ENCODE measurements at regions not wholly inside any gene's neighbourhood (a gene's known extent, or its start where the extent isn't known, plus 50 kb on each side); places are given as distances from the start of the nearest gene placed in this dataset.
A peak's percentile ranks its signal among the peaks of the same experiment; 100 is the strongest.

GRCh38 chr5:123273984-123274383 is 149.2 kb downstream of the CEP120 start:
- no peak overlapping the region for H3K27ac Mint-ChIP-seq (ENCODE audit: unreplicated experiment)

DNA sequence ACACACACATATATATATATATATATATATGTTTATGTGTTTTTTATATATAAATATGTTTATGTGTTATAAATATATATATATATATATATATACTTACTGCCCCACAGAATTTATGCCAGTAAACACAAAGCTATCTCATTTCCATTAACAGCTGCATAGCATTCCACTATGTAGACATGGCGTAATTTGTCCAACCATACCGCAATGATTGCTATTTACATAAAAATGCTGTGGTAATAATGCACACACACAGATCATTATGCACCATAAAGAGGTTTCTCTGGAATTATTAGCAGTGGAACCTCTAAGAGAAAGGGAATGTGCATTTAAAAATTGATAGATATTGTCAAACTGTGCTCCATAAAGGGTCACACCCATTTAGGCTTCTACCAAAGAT is 150.1 kb downstream of the CEP120 start:
- no peaks in the 10 kb centered on the region for H3K36me3 Mint-ChIP-seq (ENCODE audit: low read depth)
- no peak overlapping the region for H3K27ac Mint-ChIP-seq (ENCODE audit: unreplicated experiment)
- no peak for DNase-seq (ENCODE audit: low spot score)
- TF ChIP-seq, protein P1, sequence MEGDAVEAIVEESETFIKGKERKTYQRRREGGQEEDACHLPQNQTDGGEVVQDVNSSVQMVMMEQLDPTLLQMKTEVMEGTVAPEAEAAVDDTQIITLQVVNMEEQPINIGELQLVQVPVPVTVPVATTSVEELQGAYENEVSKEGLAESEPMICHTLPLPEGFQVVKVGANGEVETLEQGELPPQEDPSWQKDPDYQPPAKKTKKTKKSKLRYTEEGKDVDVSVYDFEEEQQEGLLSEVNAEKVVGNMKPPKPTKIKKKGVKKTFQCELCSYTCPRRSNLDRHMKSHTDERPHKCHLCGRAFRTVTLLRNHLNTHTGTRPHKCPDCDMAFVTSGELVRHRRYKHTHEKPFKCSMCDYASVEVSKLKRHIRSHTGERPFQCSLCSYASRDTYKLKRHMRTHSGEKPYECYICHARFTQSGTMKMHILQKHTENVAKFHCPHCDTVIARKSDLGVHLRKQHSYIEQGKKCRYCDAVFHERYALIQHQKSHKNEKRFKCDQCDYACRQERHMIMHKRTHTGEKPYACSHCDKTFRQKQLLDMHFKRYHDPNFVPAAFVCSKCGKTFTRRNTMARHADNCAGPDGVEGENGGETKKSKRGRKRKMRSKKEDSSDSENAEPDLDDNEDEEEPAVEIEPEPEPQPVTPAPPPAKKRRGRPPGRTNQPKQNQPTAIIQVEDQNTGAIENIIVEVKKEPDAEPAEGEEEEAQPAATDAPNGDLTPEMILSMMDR (IDR thresholded peaks at IDR 0.05) = no peak
- peaks cover 11% of the 10 kb centered on the region for H3K4me1 Mint-ChIP-seq (ENCODE audit: low read depth)
- H3K27me3 Mint-ChIP-seq (ENCODE audit: low read depth) = peaks cover 6% of the 10 kb centered on the region
- no peaks in the 10 kb centered on the region for H3K9me3 Mint-ChIP-seq (ENCODE audit: low read depth)
- H3K4me3 Mint-ChIP-seq (ENCODE audit: unreplicated experiment) = no peak overlapping the region

More at GRCh38 chr5:123273984-123274383, 149.2 kb downstream of the CEP120 start:
- TF ChIP-seq, protein P1 (IDR thresholded peaks at IDR 0.05) = peak; percentile 79
- DNase-seq (ENCODE audit: low spot score) = no peak
- Mint-ChIP-seq H3K4me1 (ENCODE audit: low read depth) (peaks cover 11% of the 10 kb centered on the region), H3K4me3 (ENCODE audit: unreplicated experiment) (no peak overlapping the region), H3K9me3 (ENCODE audit: low read depth) (no peaks in the 10 kb centered on the region), H3K36me3 (ENCODE audit: low read depth) (no peaks in the 10 kb centered on the region), H3K27me3 (ENCODE audit: low read depth) (peaks cover 7% of the 10 kb centered on the region)

GRCh38 chr5:123269851-123270250 is 153.4 kb downstream of the CEP120 start:
- Mint-ChIP-seq H3K4me1 (ENCODE audit: low read depth) (peaks cover 5% of the 10 kb centered on the region), H3K9me3 (ENCODE audit: low read depth) (no peaks in the 10 kb centered on the region), H3K4me3 (ENCODE audit: unreplicated experiment) (no peak overlapping the region), H3K27me3 (ENCODE audit: low read depth) (no peaks in the 10 kb centered on the region), H3K36me3 (ENCODE audit: low read depth) (no peaks in the 10 kb centered on the region), H3K27ac (ENCODE audit: unreplicated experiment) (peak overlapping the region; percentile 69)
- no peak for DNase-seq (ENCODE audit: low spot score)
- TF ChIP-seq, protein P1 (IDR thresholded peaks at IDR 0.05) = no peak

DNA sequence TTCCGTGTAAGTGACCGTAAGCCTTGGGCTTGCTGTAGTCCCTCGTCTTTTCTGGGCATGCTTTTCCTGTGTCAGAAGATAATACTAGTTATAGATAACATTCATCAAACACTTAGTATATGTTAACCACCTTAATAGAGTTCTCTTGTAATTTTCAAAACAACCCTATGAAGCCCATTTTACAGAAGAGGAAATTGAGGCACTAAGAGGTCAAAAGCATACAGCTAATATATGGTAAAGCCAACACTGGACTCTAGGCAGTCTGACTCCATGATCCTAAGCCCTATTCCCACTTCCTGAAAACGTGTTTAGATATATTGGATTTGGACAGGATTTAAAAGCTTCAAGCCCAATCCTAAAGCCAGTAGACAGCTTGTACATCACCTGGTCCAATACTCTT is 153.8 kb downstream of the CEP120 start:
- H3K4me3 Mint-ChIP-seq (ENCODE audit: unreplicated experiment) = no peak overlapping the region
- DNase-seq (ENCODE audit: low spot score) = no peak
- no peaks in the 10 kb centered on the region for H3K27me3 Mint-ChIP-seq (ENCODE audit: low read depth)
- no peak overlapping the region for H3K27ac Mint-ChIP-seq (ENCODE audit: unreplicated experiment)
- H3K36me3 Mint-ChIP-seq (ENCODE audit: low read depth) = no peaks in the 10 kb centered on the region
- TF ChIP-seq, protein P1 (IDR thresholded peaks at IDR 0.05) = no peak
- no peaks in the 10 kb centered on the region for H3K9me3 Mint-ChIP-seq (ENCODE audit: low read depth)
- H3K4me1 Mint-ChIP-seq (ENCODE audit: low read depth) = peaks cover 9% of the 10 kb centered on the region

- Mint-ChIP-seq H3K9me3 (ENCODE audit: low read depth) (no peaks in the 10 kb centered on the region), H3K27ac (ENCODE audit: unreplicated experiment) (no peak overlapping the region), H3K4me3 (ENCODE audit: unreplicated experiment) (no peak overlapping the region), H3K36me3 (ENCODE audit: low read depth) (no peaks in the 10 kb centered on the region), H3K27me3 (ENCODE audit: low read depth) (peaks cover 2% of the 10 kb centered on the region), H3K4me1 (ENCODE audit: low read depth) (peaks cover 13% of the 10 kb centered on the region)
- TF ChIP-seq, protein P1 (IDR thresholded peaks at IDR 0.05) = no peak
- DNase-seq (ENCODE audit: low spot score) = no peak
Measured at GRCh38 chr5:123266365-123266764, 156.8 kb downstream of the CEP120 start.
